Activated naive CD8-positive, alpha-beta T cell (primary cell): ENCODE measurements at regions not wholly inside any gene's neighbourhood (a gene's known extent, or its start where the extent isn't known, plus 50 kb on each side); places are given as distances from the start of the nearest gene placed in this dataset.
"Not testable (repeated sequence)": the region's sequence is repeated elsewhere in the genome, so short reads cannot be mapped to it uniquely, and the experiment has no call there.

ENCODE experiments used
- H3K27ac Mint-ChIP-seq: one replicate; pipeline ENCODE4 v1.8.0; 2021; ENCODE audit warnings: mixed read lengths
- H3K27me3 Mint-ChIP-seq: one replicate; pipeline ENCODE4 v1.8.0; 2021; ENCODE audit warnings: mixed read lengths
- H3K36me3 Mint-ChIP-seq: one replicate; pipeline ENCODE4 v1.8.0; 2021; ENCODE audit warnings: mixed read lengths
- H3K4me1 Mint-ChIP-seq: one replicate; pipeline ENCODE4 v1.8.0; 2021; ENCODE audit warnings: low read depth, mixed read lengths
- H3K4me3 Mint-ChIP-seq: one replicate; pipeline ENCODE4 v1.8.0; 2021; ENCODE audit warnings: mild to moderate bottlenecking, mixed read lengths
- H3K9me3 Mint-ChIP-seq: one replicate; pipeline ENCODE4 v1.8.0; 2021; ENCODE audit warnings: low read depth, mixed read lengths

DNA sequence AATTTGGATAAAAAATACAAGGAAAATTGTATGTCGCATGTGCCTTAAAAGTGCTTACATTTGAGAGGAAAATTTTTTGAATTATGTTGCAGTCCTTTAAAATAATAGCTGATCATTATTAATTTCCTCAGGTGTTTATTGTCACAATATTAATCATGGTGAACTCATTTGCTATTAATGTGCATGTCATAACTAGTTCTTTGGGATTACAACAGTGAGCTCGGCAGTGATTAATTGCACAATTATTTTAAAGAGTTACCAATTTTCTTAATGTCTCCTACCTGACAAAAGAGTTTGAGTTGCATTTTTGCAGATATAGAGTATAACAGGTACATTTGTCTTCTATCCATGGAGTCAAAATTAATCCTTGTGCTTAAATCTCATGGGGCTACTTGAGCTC lies 854.3 kb downstream of the BRINP3 start:
- no peak overlapping the region for H3K4me3 Mint-ChIP-seq
- H3K9me3 Mint-ChIP-seq, result peaks cover 9% of the 10 kb centered on the region
- H3K27me3 Mint-ChIP-seq, result no peaks in the 10 kb centered on the region
- H3K36me3 Mint-ChIP-seq, result no peaks in the 10 kb centered on the region
- H3K4me1 Mint-ChIP-seq, result no peaks in the 10 kb centered on the region
- no peak overlapping the region for H3K27ac Mint-ChIP-seq

GRCh38 chr1:189627427-189627826 lies 850.2 kb downstream of the BRINP3 start:
- no peaks in the 10 kb centered on the region for H3K27me3 Mint-ChIP-seq

GRCh38 chr1:189628857-189629256 lies 848.8 kb downstream of the BRINP3 start:
- no peak overlapping the region for H3K4me3 Mint-ChIP-seq
- H3K4me1 Mint-ChIP-seq, result no peaks in the 10 kb centered on the region
- peaks cover 7% of the 10 kb centered on the region for H3K9me3 Mint-ChIP-seq
- H3K27ac Mint-ChIP-seq, result no peak overlapping the region
- H3K27me3 Mint-ChIP-seq, result no peaks in the 10 kb centered on the region
- no peaks in the 10 kb centered on the region for H3K36me3 Mint-ChIP-seq

More at GRCh38 chr1:189627427-189627826, 850.2 kb downstream of the BRINP3 start:
- H3K4me1 Mint-ChIP-seq, result no peaks in the 10 kb centered on the region
- H3K4me3 Mint-ChIP-seq, result no peak overlapping the region
- H3K27ac Mint-ChIP-seq, result no peak overlapping the region
- no peaks in the 10 kb centered on the region for H3K36me3 Mint-ChIP-seq
- H3K9me3 Mint-ChIP-seq, result peaks cover 4% of the 10 kb centered on the region

DNA sequence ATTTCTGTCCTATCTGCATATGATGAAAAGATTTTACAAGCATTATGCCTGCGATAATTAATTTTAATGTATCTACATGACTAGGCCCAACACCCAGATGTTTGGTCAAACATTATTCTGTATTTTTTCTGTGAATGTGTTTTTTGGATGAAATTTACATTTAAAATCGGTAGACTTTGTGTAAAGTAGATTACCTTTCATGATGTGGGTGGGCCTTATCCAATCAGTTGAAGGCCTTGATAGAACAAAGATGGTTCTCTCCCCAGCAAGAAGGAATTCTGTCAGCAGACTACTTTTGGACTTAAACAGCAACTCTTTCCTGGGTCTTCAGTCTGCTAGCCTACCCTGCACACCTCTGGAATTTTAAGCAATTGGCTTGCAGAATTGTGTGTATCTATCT lies 844.0 kb downstream of the BRINP3 start:
- H3K4me1 Mint-ChIP-seq, result no peaks in the 10 kb centered on the region
- no peaks in the 10 kb centered on the region for H3K27me3 Mint-ChIP-seq
- no peak overlapping the region for H3K4me3 Mint-ChIP-seq
- no peaks in the 10 kb centered on the region for H3K36me3 Mint-ChIP-seq
- no peak overlapping the region for H3K27ac Mint-ChIP-seq
- peaks cover 8% of the 10 kb centered on the region for H3K9me3 Mint-ChIP-seq

GRCh38 chr1:189637041-189637440 lies 840.6 kb downstream of the BRINP3 start:
- H3K27ac Mint-ChIP-seq, result no peak overlapping the region
- H3K4me3 Mint-ChIP-seq, result no peak overlapping the region
- H3K4me1 Mint-ChIP-seq, result no peaks in the 10 kb centered on the region
- no peaks in the 10 kb centered on the region for H3K36me3 Mint-ChIP-seq
- H3K9me3 Mint-ChIP-seq, result peaks cover 11% of the 10 kb centered on the region
- no peaks in the 10 kb centered on the region for H3K27me3 Mint-ChIP-seq

DNA sequence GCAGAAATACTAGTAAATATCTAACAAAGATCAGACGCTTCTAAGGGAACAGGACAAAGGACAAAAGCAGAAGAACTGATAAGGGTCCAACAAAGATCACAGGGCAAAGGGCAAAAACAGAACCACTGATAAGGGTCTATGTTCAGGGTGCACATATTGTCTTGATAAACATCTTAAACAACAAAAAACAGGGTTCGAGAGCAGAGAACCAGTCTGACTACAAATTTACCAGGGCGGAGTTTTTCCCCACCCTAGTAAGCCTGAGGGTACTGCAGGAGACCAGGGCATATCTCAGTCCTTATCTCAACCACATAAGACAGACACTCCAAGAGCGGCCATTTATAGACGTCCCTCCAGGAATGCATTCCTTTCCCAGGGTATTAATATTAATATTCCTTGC lies 833.5 kb downstream of the BRINP3 start:
- H3K27ac Mint-ChIP-seq, H3K36me3 Mint-ChIP-seq, H3K4me3 Mint-ChIP-seq, H3K4me1 Mint-ChIP-seq, H3K27me3 Mint-ChIP-seq: not testable (repeated sequence)
- peaks cover 17% of the 10 kb centered on the region for H3K9me3 Mint-ChIP-seq

GRCh38 chr1:189644970-189645369 lies 832.7 kb downstream of the BRINP3 start:
- H3K27ac Mint-ChIP-seq, result no peak overlapping the region
- no peaks in the 10 kb centered on the region for H3K4me1 Mint-ChIP-seq
- no peaks in the 10 kb centered on the region for H3K36me3 Mint-ChIP-seq
- no peak overlapping the region for H3K4me3 Mint-ChIP-seq
- H3K27me3 Mint-ChIP-seq, result no peaks in the 10 kb centered on the region
- H3K9me3 Mint-ChIP-seq, result peaks cover 17% of the 10 kb centered on the region

DNA sequence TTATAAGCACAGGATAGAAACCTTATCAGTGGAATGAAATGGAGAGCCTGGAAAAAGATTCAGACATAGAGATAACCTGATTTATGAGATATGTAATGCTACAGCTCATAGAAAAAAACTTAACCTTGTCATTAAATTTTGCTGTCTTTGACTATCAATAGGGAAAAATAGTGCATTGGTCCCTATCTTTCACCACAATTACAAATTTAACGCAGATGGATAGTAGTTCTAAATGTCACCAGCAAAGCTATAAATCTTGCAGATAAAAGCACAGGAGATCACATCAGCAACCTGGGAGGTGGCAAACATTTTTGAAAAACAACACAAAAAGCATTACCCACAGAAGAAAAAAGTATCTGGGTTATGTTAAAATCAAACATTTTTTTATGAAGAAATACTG lies 831.6 kb downstream of the BRINP3 start:
- no peak overlapping the region for H3K4me3 Mint-ChIP-seq
- H3K36me3 Mint-ChIP-seq, result no peaks in the 10 kb centered on the region
- H3K27ac Mint-ChIP-seq, result no peak overlapping the region
- H3K9me3 Mint-ChIP-seq, result peaks cover 17% of the 10 kb centered on the region
- H3K27me3 Mint-ChIP-seq, result no peaks in the 10 kb centered on the region
- H3K4me1 Mint-ChIP-seq, result no peaks in the 10 kb centered on the region

GRCh38 chr1:189654906-189655305 lies 822.8 kb downstream of the BRINP3 start:
- peaks cover 3% of the 10 kb centered on the region for H3K9me3 Mint-ChIP-seq
- no peaks in the 10 kb centered on the region for H3K36me3 Mint-ChIP-seq
- H3K4me1 Mint-ChIP-seq, result no peaks in the 10 kb centered on the region
- H3K27ac Mint-ChIP-seq, result no peak overlapping the region
- H3K4me3 Mint-ChIP-seq, result no peak overlapping the region
- no peaks in the 10 kb centered on the region for H3K27me3 Mint-ChIP-seq

- Mint-ChIP-seq H3K36me3 (no peaks in the 10 kb centered on the region), H3K4me1 (no peaks in the 10 kb centered on the region), H3K4me3 (no peak overlapping the region), H3K27me3 (no peaks in the 10 kb centered on the region), H3K27ac (no peak overlapping the region), H3K9me3 (peaks cover 3% of the 10 kb centered on the region)
Observed at GRCh38 chr1:189656628-189657530, 820.8 kb downstream of the BRINP3 start.

DNA sequence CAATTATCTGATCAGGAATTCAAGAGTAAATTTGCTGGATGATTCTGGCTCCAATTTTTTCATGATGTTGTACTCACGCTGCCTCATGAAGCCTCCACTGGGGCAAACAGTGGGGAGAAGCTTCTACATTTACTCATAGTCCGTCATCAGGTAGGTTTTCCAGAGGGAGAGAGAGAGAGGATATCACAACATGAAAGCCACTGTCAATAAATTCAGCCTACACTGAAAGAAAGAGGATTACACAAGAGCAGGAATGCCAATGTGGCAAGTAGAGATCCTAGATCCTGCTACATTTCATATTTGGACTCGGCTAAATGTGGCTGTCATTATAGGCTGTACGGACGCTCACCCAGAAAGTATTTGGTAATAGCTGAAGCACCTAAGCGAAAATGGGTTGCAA lies 819.9 kb downstream of the BRINP3 start:
- H3K27ac Mint-ChIP-seq, result no peak overlapping the region
- no peaks in the 10 kb centered on the region for H3K36me3 Mint-ChIP-seq
- peaks cover 6% of the 10 kb centered on the region for H3K9me3 Mint-ChIP-seq
- no peaks in the 10 kb centered on the region for H3K4me1 Mint-ChIP-seq
- no peaks in the 10 kb centered on the region for H3K27me3 Mint-ChIP-seq
- no peak overlapping the region for H3K4me3 Mint-ChIP-seq

GRCh38 chr1:189658381-189658780 lies 819.3 kb downstream of the BRINP3 start:
- Mint-ChIP-seq H3K4me3 (no peak overlapping the region), H3K4me1 (no peaks in the 10 kb centered on the region), H3K27ac (no peak overlapping the region), H3K27me3 (no peaks in the 10 kb centered on the region), H3K9me3 (peaks cover 6% of the 10 kb centered on the region), H3K36me3 (no peaks in the 10 kb centered on the region)

GRCh38 chr1:189659731-189660130 lies 817.9 kb downstream of the BRINP3 start:
- peaks cover 6% of the 10 kb centered on the region for H3K9me3 Mint-ChIP-seq
- no peaks in the 10 kb centered on the region for H3K27me3 Mint-ChIP-seq
- H3K36me3 Mint-ChIP-seq, result no peaks in the 10 kb centered on the region
- no peaks in the 10 kb centered on the region for H3K4me1 Mint-ChIP-seq
- no peak overlapping the region for H3K27ac Mint-ChIP-seq
- H3K4me3 Mint-ChIP-seq, result no peak overlapping the region

- Mint-ChIP-seq H3K27ac (no peak overlapping the region), H3K27me3 (no peaks in the 10 kb centered on the region), H3K36me3 (no peaks in the 10 kb centered on the region), H3K4me3 (no peak overlapping the region), H3K9me3 (peaks cover 9% of the 10 kb centered on the region), H3K4me1 (no peaks in the 10 kb centered on the region)
Observed at GRCh38 chr1:189662190-189662589, 815.5 kb downstream of the BRINP3 start.

DNA sequence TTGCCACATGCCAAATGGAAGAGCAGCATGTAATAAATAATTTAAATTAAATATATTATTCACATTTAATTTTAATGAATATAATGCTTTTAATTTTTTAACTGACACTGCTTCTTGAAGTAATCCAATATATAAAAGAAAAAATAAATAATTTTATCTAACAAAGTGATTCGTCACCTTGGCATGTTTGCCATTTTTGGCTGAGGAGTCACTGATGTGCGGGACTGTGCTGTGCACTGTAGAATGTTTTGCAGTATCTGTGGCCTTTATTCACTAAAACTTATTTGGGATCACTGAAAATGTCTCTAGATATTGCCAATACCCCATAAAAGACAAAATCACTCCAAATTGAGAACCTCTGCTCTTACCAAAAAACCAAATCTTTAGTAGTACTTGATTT lies 807.8 kb downstream of the BRINP3 start:
- no peaks in the 10 kb centered on the region for H3K4me1 Mint-ChIP-seq
- H3K27me3 Mint-ChIP-seq, result no peaks in the 10 kb centered on the region
- H3K9me3 Mint-ChIP-seq, result peaks cover 11% of the 10 kb centered on the region
- H3K36me3 Mint-ChIP-seq, result no peaks in the 10 kb centered on the region
- H3K27ac Mint-ChIP-seq, result no peak overlapping the region
- H3K4me3 Mint-ChIP-seq, result no peak overlapping the region

- H3K4me3 Mint-ChIP-seq, result no peak overlapping the region
- H3K27me3 Mint-ChIP-seq, result no peaks in the 10 kb centered on the region
- H3K36me3 Mint-ChIP-seq, result no peaks in the 10 kb centered on the region
- H3K27ac Mint-ChIP-seq, result no peak overlapping the region
- no peaks in the 10 kb centered on the region for H3K4me1 Mint-ChIP-seq
- H3K9me3 Mint-ChIP-seq, result peaks cover 3% of the 10 kb centered on the region
Observed at GRCh38 chr1:189673217-189673616, 804.4 kb downstream of the BRINP3 start.
